AG20443 (cell line): ENCODE measurements at regions not wholly inside any gene's neighbourhood (a gene's known extent, or its start where the extent isn't known, plus 50 kb on each side); places are given as distances from the start of the nearest gene placed in this dataset.

Experiments
- DNase-seq: peaks from one replicate; pipeline ENCODE4 v3.0.0; 2012; ENCODE audit warnings: low spot score, mixed read lengths

GRCh38 chr3:137204409-137204808, 246.6 kb downstream of the IL20RB start:
- no peak for DNase-seq

DNA sequence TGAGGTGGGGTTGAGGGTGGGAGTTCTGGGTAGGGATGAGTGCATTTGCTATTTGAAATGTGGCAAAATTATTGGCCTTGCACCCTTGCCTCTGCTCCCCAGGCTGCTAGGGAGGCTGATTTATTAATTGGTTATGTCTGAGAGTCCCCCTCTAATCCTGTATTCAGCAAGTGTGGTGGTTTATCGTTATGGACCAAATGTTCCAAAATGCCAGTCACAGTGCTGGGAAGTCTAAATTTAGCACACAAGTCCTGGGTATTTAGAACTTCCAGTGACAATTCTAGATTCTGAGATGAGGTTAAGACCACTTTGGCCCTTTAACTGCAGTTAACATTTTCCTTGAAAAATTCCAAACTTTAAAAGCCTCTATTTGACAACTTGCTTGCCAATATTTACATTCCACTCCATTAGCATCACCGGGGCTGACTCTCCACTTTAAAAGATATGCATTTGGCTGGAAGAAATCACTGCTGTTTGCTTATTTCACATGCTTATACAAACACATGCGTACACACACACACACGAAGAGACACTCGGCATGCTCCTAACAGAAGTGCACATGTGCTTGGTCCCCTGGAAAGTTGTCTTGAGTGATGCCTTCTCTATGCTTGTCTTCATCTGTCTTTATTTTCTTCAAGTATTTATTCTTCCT, 247.7 kb downstream of the IL20RB start:
- no peak for DNase-seq

DNA sequence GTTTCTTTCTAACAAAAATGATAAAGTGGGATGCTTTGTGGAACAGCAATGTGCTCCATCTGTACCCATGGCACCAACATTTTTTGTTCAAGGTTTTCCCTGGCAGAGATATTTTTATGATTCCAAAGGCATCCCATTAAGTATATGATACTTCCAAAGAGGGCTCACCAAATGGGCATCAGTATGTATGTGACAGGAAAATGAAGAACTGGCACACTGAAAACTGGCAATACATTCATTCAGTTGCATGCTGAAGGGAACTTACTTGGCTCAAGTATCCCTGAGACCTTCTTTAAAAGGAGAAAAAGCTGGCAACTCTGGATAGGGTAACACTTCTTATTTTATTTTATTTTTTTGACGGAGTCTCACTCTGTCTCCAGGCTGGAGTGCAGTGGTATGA, 249.8 kb downstream of the IL20RB start:
- no peak for DNase-seq

- DNase-seq, result no peak
These were observed 259.9 kb downstream of the IL20RB start for GRCh38 chr3:137217733-137218132.

DNA sequence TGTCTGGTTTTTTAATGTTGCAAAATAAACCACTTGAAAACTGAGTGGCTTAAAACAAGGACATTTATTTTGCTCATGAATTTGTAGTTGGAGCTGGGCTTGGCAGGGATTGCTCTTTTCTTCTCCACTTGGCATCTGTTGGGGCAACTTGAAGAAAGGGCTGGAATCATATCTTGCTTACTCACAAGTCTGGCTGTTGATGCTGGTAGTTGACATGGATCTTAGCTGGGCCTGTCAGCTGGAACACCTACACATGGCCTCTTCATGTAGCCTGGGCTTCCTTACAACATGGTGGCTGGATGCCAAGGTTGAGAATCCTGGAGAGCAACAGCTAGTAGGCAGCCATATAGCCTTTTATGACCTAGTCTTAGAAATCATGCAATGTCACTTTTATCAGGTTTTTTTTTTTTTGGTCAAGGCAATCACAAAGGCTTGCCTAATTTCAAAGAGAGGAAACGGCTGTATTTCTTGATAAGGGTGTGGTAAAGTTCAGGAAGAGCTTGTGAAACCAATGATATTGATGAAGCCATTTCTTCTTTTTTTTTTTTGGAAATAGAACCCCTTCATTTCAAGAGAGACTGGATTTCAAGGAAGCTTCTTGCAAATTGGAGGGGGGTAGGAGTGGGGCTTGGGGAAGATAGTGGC, 262.1 kb downstream of the IL20RB start:
- DNase-seq, result no peak

DNA sequence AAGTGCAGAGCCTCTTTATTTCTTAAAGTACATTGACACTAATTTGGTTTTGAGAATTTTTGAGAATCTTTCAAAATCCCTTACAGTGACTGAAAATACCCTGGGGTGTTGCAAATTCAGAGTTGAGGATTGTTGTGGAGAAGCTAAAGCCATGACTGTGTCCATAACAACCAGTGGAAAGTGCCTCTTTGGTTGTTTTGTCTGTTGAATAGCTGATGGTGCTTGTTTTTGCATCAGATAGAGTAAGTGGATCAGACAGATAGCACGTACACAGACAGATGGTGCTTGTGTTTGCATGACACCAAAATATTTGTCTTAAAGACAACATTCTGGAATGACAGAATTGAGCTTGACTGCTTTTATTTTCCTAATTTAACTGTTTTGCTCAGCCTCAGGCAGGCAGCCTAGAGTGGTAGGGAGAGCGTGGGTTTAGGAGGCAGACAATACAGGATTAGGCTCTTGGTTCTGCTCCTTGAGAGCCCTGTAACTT, 265.0 kb downstream of the IL20RB start:
- no peak for DNase-seq

DNA sequence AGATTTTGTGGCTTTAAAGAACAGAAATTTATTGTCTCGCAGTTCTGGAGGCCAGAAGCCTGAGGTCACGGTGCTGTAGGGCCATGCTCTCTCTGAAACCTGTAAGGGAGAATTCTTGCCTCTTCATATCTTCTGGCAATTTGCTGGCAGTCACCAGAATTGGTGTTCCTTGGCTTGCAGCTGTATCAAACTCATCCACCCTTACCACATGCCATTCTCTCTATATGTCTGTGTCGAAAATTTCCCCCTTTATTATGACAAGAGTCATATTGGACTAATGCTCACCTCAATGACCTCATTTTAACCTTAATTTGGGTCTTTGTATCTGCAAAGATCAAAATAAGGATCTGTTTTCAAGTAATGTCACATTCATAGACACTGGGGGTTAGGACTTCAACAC, 266.7 kb downstream of the IL20RB start:
- DNase-seq, result no peak

GRCh38 chr3:137242836-137243400, 285.1 kb downstream of the IL20RB start:
- DNase-seq, result no peak

GRCh38 chr3:137246491-137246890, 288.7 kb downstream of the IL20RB start:
- DNase-seq, result no peak

DNA sequence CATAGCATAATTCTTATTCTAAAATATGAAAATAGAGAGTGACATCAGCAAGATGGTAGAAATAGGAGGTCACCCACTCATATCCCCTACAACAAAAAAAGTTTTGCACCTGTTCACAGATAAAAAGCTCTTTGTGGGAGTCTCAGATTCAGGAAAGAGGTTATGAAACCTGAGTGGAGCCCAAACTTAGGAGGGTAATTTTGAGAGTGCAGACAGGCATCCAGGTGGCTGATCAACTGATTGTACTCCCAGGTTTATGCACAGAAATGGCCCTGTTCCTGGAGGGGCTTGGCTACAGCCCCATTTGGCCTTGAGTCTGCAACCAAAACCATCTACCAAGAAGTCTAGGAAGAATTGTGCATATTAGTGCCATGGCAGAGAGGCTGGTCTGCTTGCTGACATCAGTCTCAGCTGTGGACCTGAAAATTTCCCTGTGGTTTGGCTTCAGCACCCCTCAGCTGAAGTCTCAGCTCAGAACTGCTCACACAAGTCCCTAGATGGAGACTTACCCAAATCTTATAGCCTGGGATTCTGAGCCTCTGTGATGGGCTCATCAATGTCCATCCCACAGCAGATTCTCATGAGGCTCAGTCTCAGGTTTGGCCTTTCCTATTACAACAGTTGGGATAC, 291.6 kb downstream of the IL20RB start:
- DNase-seq, result no peak

- no peak for DNase-seq
These were observed 301.3 kb downstream of the IL20RB start for GRCh38 chr3:137259089-137259488.

- DNase-seq, result no peak
These were observed 301.9 kb downstream of the IL20RB start for GRCh38 chr3:137259701-137260100.

GRCh38 chr3:137264071-137264820, 306.5 kb downstream of the IL20RB start:
- DNase-seq, result no peak

DNA sequence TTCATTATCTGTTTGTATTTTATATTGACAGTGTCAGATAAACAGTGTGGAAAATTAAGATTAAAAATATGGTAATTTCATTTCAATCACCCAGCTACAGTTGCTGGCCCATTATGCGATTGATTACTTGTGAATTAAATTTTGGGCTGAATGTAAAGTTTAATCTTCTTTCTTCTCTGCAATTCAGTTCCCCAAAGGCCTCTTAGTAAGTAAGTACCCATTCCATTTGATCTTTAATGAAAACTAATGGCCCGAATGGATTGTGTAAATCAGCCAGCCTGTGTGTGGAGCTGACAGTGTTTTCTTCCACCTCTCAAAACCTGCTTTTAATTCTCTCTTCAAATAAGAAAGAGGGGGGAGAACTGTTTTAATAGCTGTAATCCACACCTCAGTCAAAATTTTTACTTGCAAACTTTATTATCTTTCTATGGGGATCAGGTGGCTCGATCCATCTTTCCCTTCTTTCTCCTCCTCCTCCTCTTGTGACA, 307.1 kb downstream of the IL20RB start:
- DNase-seq, result no peak

GRCh38 chr3:137282871-137283270, 325.1 kb downstream of the IL20RB start:
- DNase-seq, result no peak

GRCh38 chr3:137285924-137286323, 328.1 kb downstream of the IL20RB start:
- DNase-seq, result no peak

DNA sequence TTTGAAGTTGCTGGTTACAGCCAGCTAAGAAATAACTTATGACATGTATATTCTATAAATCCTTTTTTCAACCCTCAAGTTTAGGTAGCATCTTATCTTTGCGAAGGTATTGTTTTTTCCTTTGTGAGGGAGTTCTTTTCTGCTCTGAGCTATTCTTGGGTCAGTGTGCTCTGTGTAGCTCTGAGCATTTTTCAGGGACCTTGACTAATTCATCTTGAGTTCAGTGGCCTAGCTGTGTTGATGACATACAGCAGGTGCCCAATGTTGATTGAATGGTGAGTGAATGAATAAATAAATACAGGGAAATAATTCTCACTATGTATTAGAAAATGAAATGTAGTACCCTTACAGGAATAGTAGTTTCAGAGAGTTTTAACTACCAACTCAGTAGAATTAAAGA, 335.3 kb downstream of the IL20RB start:
- no peak for DNase-seq

DNA sequence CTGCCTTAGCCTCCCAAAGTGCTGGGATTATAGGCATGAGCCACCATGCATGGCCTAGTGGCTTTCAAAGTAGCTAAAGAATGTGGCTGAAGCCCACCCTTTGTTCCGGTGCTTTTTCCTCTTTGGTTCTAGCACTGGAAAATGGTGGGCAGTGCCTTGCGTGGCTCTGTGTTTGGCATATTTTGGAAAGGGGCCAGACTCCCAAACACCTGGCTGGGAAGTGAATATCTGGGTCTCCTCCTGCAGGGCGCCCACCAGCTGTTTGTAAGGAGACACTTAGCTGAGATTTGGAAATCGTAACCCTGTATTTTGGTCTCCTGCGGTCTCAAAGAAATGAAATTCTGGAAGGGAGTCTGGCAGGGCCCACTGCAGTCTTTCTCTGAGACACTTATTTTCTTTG, 336.4 kb downstream of the IL20RB start:
- DNase-seq, result no peak

- DNase-seq, result no peak
These were observed 337.1 kb downstream of the IL20RB start for GRCh38 chr3:137294839-137295238.

- DNase-seq, result no peak
These were observed 337.6 kb downstream of the IL20RB start for GRCh38 chr3:137295336-137295735.

- DNase-seq, result no peak
These were observed 338.3 kb downstream of the IL20RB start for GRCh38 chr3:137296116-137296515.

DNA sequence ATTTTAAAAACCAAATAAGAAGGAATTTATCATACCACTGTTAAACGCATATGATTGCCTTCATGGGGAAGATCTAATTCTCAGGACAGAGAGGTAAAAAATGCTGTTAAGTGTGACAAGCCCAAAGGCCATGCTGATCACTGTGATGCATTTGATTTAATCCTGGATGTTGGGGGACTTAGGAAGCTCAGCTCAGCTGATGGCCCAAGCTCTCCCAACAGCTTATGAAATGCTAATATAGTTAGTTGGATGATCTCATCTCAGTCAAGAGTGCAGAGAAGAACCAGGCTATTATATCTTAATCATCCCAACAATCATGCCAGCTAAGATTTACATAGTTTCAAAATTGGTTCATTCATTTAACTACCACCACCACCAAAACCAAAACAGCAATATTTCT, 340.0 kb downstream of the IL20RB start:
- DNase-seq, result no peak
